Gastrocnemius medialis (tissue), 4 donors: ENCODE measurements at regions not wholly inside any gene's neighbourhood (a gene's known extent, or its start where the extent isn't known, plus 50 kb on each side); places are given as distances from the start of the nearest gene placed in this dataset.

Experiments used
- ATAC-seq, 2 donors: fragments of 150-250 bp; one replicate each; pipeline ENCODE4 v1.9.1; 2016
- DNase-seq, 2 donors: peaks; one replicate each; pipeline ENCODE4 v3.0.0-alpha.2; 2019
- H3K27ac ChIP-seq, 4 donors: fragments of 200-600 bp; sonication (generic); 1 replicate in 1 of 4; 2 replicates in 3 of 4; pipeline ENCODE4 v1.5.1; 2016 to 2018; ENCODE audit warnings: mild to moderate bottlenecking in 2 of 4, moderate library complexity in 1 of 4
- H3K27me3 ChIP-seq, 3 donors: fragments of 200-600 bp; sonication (generic) in 2 of 3; 1 replicate in 1 of 3; 2 replicates in 2 of 3; pipeline versions ENCODE4 v1.5.1 to v1.6.0; 2016 to 2019; ENCODE audit warnings: mild to moderate bottlenecking in 1 of 3, moderate library complexity in 1 of 3
- H3K36me3 ChIP-seq, 2 donors: fragments of 200-600 bp; sonication (generic) in 1 of 2; one replicate each; pipeline ENCODE4 v1.5.1; 2017 to 2018
- H3K4me1 ChIP-seq, 2 donors: fragments of 200-600 bp; sonication (generic) in 1 of 2; one replicate each; pipeline ENCODE4 v1.5.1; 2016 to 2017; ENCODE audit warnings: mild to moderate bottlenecking in 2 of 2
- H3K4me3 ChIP-seq, 4 donors: fragments of 200-600 bp; sonication (generic) in 3 of 4; 1 replicate in 1 of 4; 2 replicates in 3 of 4; pipeline ENCODE4 v1.5.1; 2016 to 2019; ENCODE audit warnings: mild to moderate bottlenecking in 2 of 4
- H3K9me3 ChIP-seq, 3 donors: fragments of 200-600 bp; sonication (generic) in 2 of 3; 1 replicate in 1 of 3; 2 replicates in 2 of 3; pipeline ENCODE4 v1.5.1; 2016 to 2019
- POLR2A ChIP-seq, 2 donors: fragments of 450-650 bp; IDR thresholded peaks; one replicate each; pipeline ENCODE4 v1.6.1; 2017; ENCODE audit warnings: antibody characterized with exemption in 2 of 2, mild to moderate bottlenecking in 2 of 2, moderate library complexity in 2 of 2
- in situ Hi-C, 4 donors: fragments of 200-750 bp; cut with MboI; loops; one replicate each; pipeline versions ENCODE4 v1.15.0 to v1.8.0; 2017; ENCODE audit warnings: low sequenced_read_pairs in 4 of 4
- intact Hi-C: fragments of 100-400 bp; cut with DNase I; formaldehyde crosslinking; loops from one replicate; pipeline ENCODE4 v1.15.1; 2023; ENCODE audit warnings: low total_unique reads
- TF ChIP-seq, protein P1 (sequence below), 5 experiments: fragments of 450-650 bp in 3 of 5; fragments of 200-600 bp in 2 of 5; sonication (generic) in 2 of 5; IDR thresholded peaks in 4 of 5; conservative IDR thresholded peaks in 1 of 5; 1 replicate in 4 of 5; 2 replicates in 1 of 5; pipeline ENCODE4 v1.5.1; 2016 to 2019; ENCODE audit warnings: antibody characterized with exemption in 5 of 5, mild to moderate bottlenecking in 3 of 5, moderate library complexity in 3 of 5

DNA sequence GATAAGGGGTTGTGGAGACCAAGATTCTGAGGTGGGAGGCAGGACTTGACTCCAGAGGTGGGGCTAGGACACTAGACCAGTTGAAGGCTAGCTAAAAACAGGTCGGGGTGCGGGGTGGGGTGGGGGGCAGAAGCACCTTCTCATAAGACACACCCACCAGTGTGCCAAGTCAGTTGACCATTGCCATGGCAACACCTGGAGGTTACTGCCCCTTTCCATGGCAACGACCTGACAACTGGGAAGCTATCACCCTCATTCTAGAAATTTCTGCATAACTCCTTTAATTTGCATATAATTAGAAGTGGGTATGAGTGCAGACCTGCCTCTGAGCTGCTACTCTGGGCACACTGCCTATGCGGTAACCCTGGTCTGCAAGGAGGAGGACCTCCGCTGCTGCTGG is 53.9 kb upstream of the ALOX12 start:
- ATAC-seq (no peak), DNase-seq (no peak)
- no peaks in the 10 kb centered on the region for H3K9me3 ChIP-seq
- H3K4me3 ChIP-seq: no peak overlapping the region
- H3K27ac ChIP-seq: no peak overlapping the region
- no peak for TF ChIP-seq POLR2A (IDR thresholded peaks at IDR 0.05)
- TF ChIP-seq, protein P1, sequence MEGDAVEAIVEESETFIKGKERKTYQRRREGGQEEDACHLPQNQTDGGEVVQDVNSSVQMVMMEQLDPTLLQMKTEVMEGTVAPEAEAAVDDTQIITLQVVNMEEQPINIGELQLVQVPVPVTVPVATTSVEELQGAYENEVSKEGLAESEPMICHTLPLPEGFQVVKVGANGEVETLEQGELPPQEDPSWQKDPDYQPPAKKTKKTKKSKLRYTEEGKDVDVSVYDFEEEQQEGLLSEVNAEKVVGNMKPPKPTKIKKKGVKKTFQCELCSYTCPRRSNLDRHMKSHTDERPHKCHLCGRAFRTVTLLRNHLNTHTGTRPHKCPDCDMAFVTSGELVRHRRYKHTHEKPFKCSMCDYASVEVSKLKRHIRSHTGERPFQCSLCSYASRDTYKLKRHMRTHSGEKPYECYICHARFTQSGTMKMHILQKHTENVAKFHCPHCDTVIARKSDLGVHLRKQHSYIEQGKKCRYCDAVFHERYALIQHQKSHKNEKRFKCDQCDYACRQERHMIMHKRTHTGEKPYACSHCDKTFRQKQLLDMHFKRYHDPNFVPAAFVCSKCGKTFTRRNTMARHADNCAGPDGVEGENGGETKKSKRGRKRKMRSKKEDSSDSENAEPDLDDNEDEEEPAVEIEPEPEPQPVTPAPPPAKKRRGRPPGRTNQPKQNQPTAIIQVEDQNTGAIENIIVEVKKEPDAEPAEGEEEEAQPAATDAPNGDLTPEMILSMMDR (IDR thresholded peaks at IDR 0.05 in 4 of 5, conservative IDR thresholded peaks at IDR 0.05 in 1 of 5): no peak
- in situ Hi-C loops: no loop called here
- no peaks in the 10 kb centered on the region for H3K36me3 ChIP-seq
- H3K27me3 ChIP-seq: no peaks in the 10 kb centered on the region
- peaks cover 0 to 4% of the 10 kb centered on the region in 2 donors for H3K4me1 ChIP-seq
- intact Hi-C loops: no loop called here

DNA sequence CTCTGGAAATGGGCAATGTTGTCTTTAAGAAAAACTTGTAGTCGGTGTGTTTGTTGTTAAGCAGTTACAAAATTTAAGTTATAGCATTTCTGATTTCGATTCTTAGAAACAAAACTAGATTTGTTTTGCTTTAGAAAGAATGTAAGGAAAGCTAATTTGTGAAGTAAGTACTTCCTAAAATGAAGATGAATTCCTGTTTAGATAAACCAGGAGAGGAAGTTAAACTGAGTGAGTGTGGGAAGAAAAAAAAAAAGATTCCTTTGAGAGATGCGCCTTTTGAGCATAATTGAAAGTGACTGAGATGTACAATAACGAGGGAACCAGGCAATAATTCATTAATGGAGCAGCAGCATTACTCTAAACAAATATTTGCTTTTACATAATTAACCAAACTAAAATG is 52.4 kb upstream of the ALOX12 start:
- H3K27me3 ChIP-seq: no peaks in the 10 kb centered on the region
- H3K4me3 ChIP-seq: no peak overlapping the region
- no peak for TF ChIP-seq POLR2A (IDR thresholded peaks at IDR 0.05)
- DNase-seq: no peak
- in situ Hi-C loops (no loop called here), intact Hi-C loops (no loop called here)
- no peak for ATAC-seq
- no peaks in the 10 kb centered on the region for H3K9me3 ChIP-seq
- no peak overlapping the region for H3K27ac ChIP-seq
- peaks cover 0 to 4% of the 10 kb centered on the region in 2 donors for H3K4me1 ChIP-seq
- no peaks in the 10 kb centered on the region for H3K36me3 ChIP-seq
